Neutrophil (primary cell): ENCODE measurements at regions not wholly inside any gene's neighbourhood (a gene's known extent, or its start where the extent isn't known, plus 50 kb on each side); places are given as distances from the start of the nearest gene placed in this dataset.

Experiments used
- H3K27ac ChIP-seq: fragments of 200-600 bp; sonication (generic); 2 replicates; pipeline ENCODE4 v1.5.1; 2016; ENCODE audit warnings: mild to moderate bottlenecking, moderate library complexity
- H3K27me3 ChIP-seq: fragments of 200-600 bp; sonication (generic); 2 replicates; pipeline ENCODE4 v1.6.0; 2016; ENCODE audit warnings: mild to moderate bottlenecking
- H3K36me3 ChIP-seq: fragments of 200-600 bp; sonication (generic); 2 replicates; pipeline ENCODE4 v1.5.1; 2017
- H3K4me1 ChIP-seq, 2 experiments: fragments of 200-600 bp in 1 of 2; sonication (generic) in 1 of 2; 1 replicate in 1 of 2; 2 replicates in 1 of 2; pipeline versions ENCODE4 v1.5.1 to v1.6.1; 2013 to 2016; ENCODE audit warnings: low read depth in 1 of 2, low read length in 1 of 2, mild to moderate bottlenecking in 1 of 2, moderate library complexity in 1 of 2; ENCODE audit not compliant: control insufficient read depth in 1 of 2, insufficient read depth in 1 of 2
- H3K4me3 ChIP-seq, 2 experiments: fragments of 200-600 bp in 1 of 2; sonication (generic) in 1 of 2; 1 replicate in 1 of 2; 2 replicates in 1 of 2; pipeline ENCODE4 v1.5.1; 2013 to 2016; ENCODE audit warnings: low read depth in 1 of 2, low read length in 1 of 2, mild to moderate bottlenecking in 1 of 2, moderate library complexity in 1 of 2
- H3K9me3 ChIP-seq: fragments of 200-600 bp; sonication (generic); 2 replicates; pipeline ENCODE4 v1.5.1; 2016
- TF ChIP-seq, protein P1 (sequence below): fragments of 200-600 bp; sonication (generic); IDR thresholded peaks from 2 replicates; pipeline ENCODE4 v1.5.1; 2016; ENCODE audit warnings: antibody characterized with exemption

DNA sequence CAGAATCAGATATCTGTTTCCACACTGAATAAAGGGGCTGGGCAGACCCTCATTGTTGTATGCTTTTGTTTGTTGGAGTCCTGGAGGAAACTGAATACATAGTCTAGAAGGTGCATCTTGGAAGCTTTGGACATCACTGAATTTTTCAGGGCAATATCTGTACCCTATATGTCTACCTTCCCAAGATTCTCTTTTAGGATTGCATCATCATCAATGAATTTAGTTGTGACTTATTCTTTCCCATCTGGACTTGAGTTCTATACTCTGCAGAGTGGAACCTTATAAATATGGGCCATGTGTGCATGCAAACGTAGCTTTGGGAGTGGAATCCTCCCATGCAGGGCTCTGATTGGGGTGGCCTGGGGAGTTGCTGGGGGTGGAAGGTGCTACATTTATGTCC lies 60.7 kb upstream of the PROKR2 start:
- Histone ChIP-seq H3K4me3 (no peak overlapping the region), H3K9me3 (no peaks in the 10 kb centered on the region), H3K4me1 (no peaks in the 10 kb centered on the region), H3K36me3 (no peaks in the 10 kb centered on the region), H3K27me3 (peaks cover 32% of the 10 kb centered on the region), H3K27ac (no peak overlapping the region)
- TF ChIP-seq, protein P1, sequence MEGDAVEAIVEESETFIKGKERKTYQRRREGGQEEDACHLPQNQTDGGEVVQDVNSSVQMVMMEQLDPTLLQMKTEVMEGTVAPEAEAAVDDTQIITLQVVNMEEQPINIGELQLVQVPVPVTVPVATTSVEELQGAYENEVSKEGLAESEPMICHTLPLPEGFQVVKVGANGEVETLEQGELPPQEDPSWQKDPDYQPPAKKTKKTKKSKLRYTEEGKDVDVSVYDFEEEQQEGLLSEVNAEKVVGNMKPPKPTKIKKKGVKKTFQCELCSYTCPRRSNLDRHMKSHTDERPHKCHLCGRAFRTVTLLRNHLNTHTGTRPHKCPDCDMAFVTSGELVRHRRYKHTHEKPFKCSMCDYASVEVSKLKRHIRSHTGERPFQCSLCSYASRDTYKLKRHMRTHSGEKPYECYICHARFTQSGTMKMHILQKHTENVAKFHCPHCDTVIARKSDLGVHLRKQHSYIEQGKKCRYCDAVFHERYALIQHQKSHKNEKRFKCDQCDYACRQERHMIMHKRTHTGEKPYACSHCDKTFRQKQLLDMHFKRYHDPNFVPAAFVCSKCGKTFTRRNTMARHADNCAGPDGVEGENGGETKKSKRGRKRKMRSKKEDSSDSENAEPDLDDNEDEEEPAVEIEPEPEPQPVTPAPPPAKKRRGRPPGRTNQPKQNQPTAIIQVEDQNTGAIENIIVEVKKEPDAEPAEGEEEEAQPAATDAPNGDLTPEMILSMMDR: no peak

DNA sequence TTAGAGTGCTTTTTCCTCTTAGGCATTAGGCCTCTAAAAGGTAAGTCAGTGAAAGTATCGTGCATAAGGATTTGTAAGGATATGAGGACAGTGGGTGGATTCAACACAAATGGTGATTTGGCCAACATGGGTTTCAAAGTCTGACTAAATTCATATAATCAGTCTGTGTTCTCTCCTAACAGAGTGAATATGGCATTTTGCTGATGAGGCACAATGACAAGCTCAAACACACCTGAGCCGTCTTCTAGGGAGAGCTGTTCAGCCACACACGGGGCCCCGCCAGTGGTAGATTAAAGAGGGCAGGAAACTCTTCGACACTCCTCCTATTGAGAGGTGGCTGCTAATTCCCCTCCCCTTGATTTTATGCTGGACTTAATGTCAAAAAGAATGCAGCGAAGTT lies 59.5 kb upstream of the PROKR2 start:
- no peaks in the 10 kb centered on the region for H3K4me1 ChIP-seq
- no peak overlapping the region for H3K4me3 ChIP-seq
- no peak overlapping the region for H3K27ac ChIP-seq
- TF ChIP-seq, protein P1: no peak
- no peaks in the 10 kb centered on the region for H3K36me3 ChIP-seq
- H3K9me3 ChIP-seq: no peaks in the 10 kb centered on the region
- peaks cover 44% of the 10 kb centered on the region for H3K27me3 ChIP-seq

- no peak overlapping the region for H3K27ac ChIP-seq
- no peaks in the 10 kb centered on the region for H3K4me1 ChIP-seq
- H3K9me3 ChIP-seq: no peaks in the 10 kb centered on the region
- peaks cover 63% of the 10 kb centered on the region for H3K27me3 ChIP-seq
- no peak overlapping the region for H3K4me3 ChIP-seq
- H3K36me3 ChIP-seq: no peaks in the 10 kb centered on the region
- TF ChIP-seq, protein P1: no peak
Observed at GRCh38 chr20:5374171-5374570, 57.4 kb upstream of the PROKR2 start.

DNA sequence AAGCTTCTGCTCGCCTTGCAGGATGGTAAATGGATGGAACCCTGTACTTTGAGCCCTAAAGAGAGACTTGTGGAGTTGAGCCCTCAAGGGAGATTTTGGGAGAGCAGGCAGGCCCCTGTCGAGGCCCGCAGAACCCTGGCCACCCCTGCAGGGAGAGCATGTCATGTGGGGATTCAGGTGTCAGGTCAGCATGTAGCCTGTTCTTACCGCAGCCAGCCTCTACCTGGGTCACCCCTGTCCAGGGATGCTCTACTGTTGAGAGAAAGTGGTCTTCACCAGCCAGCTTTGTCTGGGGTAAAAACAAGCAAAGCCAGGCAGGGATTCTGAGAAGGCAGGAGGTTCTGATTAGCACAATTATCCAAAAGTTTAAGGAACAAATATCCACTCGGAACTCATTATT lies 55.6 kb upstream of the PROKR2 start:
- no peaks in the 10 kb centered on the region for H3K36me3 ChIP-seq
- TF ChIP-seq, protein P1: no peak
- H3K27me3 ChIP-seq: peaks cover 60% of the 10 kb centered on the region

DNA sequence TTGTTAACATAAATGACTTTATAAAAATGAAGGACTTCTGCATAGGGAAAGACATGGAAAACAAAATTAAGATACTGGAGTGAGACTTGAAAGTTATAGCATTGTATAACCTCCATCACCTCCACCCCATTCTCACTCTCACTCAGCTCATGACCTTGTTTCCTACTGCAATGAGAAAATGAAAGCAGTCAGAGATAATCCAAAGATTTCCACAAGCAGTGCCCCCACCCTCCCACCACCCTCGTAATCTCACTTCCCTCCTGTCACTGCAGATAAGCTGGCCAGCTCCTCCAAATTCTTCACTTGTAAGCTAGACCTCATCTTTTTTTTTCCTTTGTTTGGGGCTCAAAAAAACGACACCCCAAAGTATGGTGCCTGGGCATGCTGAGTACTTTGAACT lies 52.9 kb upstream of the PROKR2 start:
- Histone ChIP-seq H3K27me3 (peaks cover 59% of the 10 kb centered on the region), H3K36me3 (no peaks in the 10 kb centered on the region), H3K4me1 (no peaks in the 10 kb centered on the region), H3K9me3 (no peaks in the 10 kb centered on the region), H3K27ac (no peak overlapping the region), H3K4me3 (no peak overlapping the region)
- TF ChIP-seq, protein P1: no peak

More for the DNA sequence above, 55.6 kb upstream of the PROKR2 start:
- no peaks in the 10 kb centered on the region for H3K4me1 ChIP-seq
- H3K4me3 ChIP-seq: no peak overlapping the region
- H3K27ac ChIP-seq: no peak overlapping the region
- no peaks in the 10 kb centered on the region for H3K9me3 ChIP-seq
